SU-DHL-6 (cell line): ENCODE measurements at regions not wholly inside any gene's neighbourhood (a gene's known extent, or its start where the extent isn't known, plus 50 kb on each side); places are given as distances from the start of the nearest gene placed in this dataset.

Source experiments
- H2AFZ ChIP-seq: fragments of 200-600 bp; sonication (generic); 2 replicates; pipeline ENCODE4 v1.6.1; 2014; ENCODE audit warnings: low read depth, mild to moderate bottlenecking, moderate library complexity, mixed read lengths, antibody characterized with exemption, low read length; ENCODE audit not compliant: severe bottlenecking
- H3F3A ChIP-seq: fragments of 200-600 bp; shearing (Covaris generic); 2 replicates; pipeline ENCODE4 v1.6.0; 2016; ENCODE audit warnings: antibody characterized with exemption, mild to moderate bottlenecking; ENCODE audit not compliant: insufficient read depth
- H3K27ac ChIP-seq: fragments of 200-600 bp; sonication (generic); 2 replicates; pipeline ENCODE4 v1.5.1; 2016; ENCODE audit warnings: low read depth, mild to moderate bottlenecking, low read length, moderate library complexity, mixed read lengths
- H3K27me3 ChIP-seq: fragments of 200-600 bp; sonication (generic), shearing (Covaris generic); 2 replicates; pipeline ENCODE4 v1.6.0; 2014; ENCODE audit warnings: mild to moderate bottlenecking, low read length
- H3K36me3 ChIP-seq: fragments of 200-600 bp; sonication (generic); 2 replicates; pipeline ENCODE4 v1.6.1; 2014; ENCODE audit warnings: mild to moderate bottlenecking, low read length, mixed read lengths
- H3K4me2 ChIP-seq: fragments of 300-600, 200-600 bp; shearing (Covaris generic), sonication (generic); 2 replicates; pipeline ENCODE4 v1.6.0; 2014; ENCODE audit warnings: low read length, low read depth, mild to moderate bottlenecking; ENCODE audit not compliant: poor library complexity, severe bottlenecking
- H3K4me3 ChIP-seq: fragments of 200-600 bp; sonication (generic); 2 replicates; pipeline ENCODE4 v1.5.1; 2014; ENCODE audit warnings: antibody characterized with exemption, low read length, mild to moderate bottlenecking, mixed read lengths; ENCODE audit not compliant: insufficient read depth, poor library complexity, severe bottlenecking
- H3K79me2 ChIP-seq: fragments of 200-600 bp; sonication (generic); 2 replicates; pipeline ENCODE4 v1.6.1; 2014; ENCODE audit warnings: mild to moderate bottlenecking, low read length, moderate library complexity; ENCODE audit not compliant: insufficient read depth
- H3K9ac ChIP-seq: fragments of 200-600 bp; sonication (generic); 2 replicates; pipeline ENCODE4 v1.7.0; 2014; ENCODE audit warnings: mild to moderate bottlenecking, low read length
- H3K9me2 ChIP-seq: fragments of 200-600 bp; sonication (generic); replicated peaks from 2 replicates; pipeline ENCODE4 v1.6.1; 2014; ENCODE audit warnings: low read length; ENCODE audit not compliant: insufficient read depth
- H3K9me3 ChIP-seq: fragments of 200-600 bp; sonication (generic); 2 replicates; pipeline ENCODE4 v1.6.1; 2014; ENCODE audit warnings: low read length, mixed read lengths; ENCODE audit not compliant: insufficient read depth
- H4K20me1 ChIP-seq: fragments of 200-600 bp; sonication (generic); 2 replicates; pipeline ENCODE4 v1.6.1; 2014; ENCODE audit warnings: low read depth, mild to moderate bottlenecking, antibody characterized with exemption, low read length, moderate library complexity, mixed read lengths
- EZH2phosphoT487 ChIP-seq: fragments of 200-600 bp; sonication (generic), shearing (Covaris generic); conservative IDR thresholded peaks from 2 replicates; pipeline ENCODE4 v1.6.1; 2018; ENCODE audit warnings: mild to moderate bottlenecking, antibody characterized with exemption, low read length, moderate library complexity, mixed read lengths
- TF ChIP-seq, protein P1 (sequence below): fragments of 200-600 bp; sonication (generic); IDR thresholded peaks from one replicate; pipeline ENCODE4 v1.5.1; 2017; ENCODE audit warnings: antibody characterized with exemption, mild to moderate bottlenecking, low read length, moderate library complexity; ENCODE audit not compliant: insufficient read depth, poor library complexity, severe bottlenecking

GRCh38 chr5:40446910-40447309 lies 232.8 kb upstream of the PTGER4 start:
- no peaks in the 10 kb centered on the region for H3F3A ChIP-seq
- no peaks in the 10 kb centered on the region for H3K27me3 ChIP-seq
- H3K9me3 ChIP-seq, result no peaks in the 10 kb centered on the region
- TF ChIP-seq, protein P1, sequence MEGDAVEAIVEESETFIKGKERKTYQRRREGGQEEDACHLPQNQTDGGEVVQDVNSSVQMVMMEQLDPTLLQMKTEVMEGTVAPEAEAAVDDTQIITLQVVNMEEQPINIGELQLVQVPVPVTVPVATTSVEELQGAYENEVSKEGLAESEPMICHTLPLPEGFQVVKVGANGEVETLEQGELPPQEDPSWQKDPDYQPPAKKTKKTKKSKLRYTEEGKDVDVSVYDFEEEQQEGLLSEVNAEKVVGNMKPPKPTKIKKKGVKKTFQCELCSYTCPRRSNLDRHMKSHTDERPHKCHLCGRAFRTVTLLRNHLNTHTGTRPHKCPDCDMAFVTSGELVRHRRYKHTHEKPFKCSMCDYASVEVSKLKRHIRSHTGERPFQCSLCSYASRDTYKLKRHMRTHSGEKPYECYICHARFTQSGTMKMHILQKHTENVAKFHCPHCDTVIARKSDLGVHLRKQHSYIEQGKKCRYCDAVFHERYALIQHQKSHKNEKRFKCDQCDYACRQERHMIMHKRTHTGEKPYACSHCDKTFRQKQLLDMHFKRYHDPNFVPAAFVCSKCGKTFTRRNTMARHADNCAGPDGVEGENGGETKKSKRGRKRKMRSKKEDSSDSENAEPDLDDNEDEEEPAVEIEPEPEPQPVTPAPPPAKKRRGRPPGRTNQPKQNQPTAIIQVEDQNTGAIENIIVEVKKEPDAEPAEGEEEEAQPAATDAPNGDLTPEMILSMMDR, result no peak
- no peak for TF ChIP-seq EZH2phosphoT487
- H3K36me3 ChIP-seq, result no peaks in the 10 kb centered on the region
- H3K4me3 ChIP-seq, result no peak overlapping the region
- no peak overlapping the region for H3K9ac ChIP-seq
- H2AFZ ChIP-seq, result no peak overlapping the region
- no peaks in the 10 kb centered on the region for H3K79me2 ChIP-seq
- no peak overlapping the region for H3K4me2 ChIP-seq
- no peak overlapping the region for H3K27ac ChIP-seq
- no peaks in the 10 kb centered on the region for H4K20me1 ChIP-seq
- no peaks in the 10 kb centered on the region for H3K9me2 ChIP-seq

- no peaks in the 10 kb centered on the region for H3K9me3 ChIP-seq
- no peak overlapping the region for H3K27ac ChIP-seq
- H3K4me2 ChIP-seq, result no peak overlapping the region
- no peak overlapping the region for H2AFZ ChIP-seq
- TF ChIP-seq EZH2phosphoT487, result no peak
- TF ChIP-seq, protein P1, result no peak
- no peaks in the 10 kb centered on the region for H3F3A ChIP-seq
- H4K20me1 ChIP-seq, result no peaks in the 10 kb centered on the region
- no peaks in the 10 kb centered on the region for H3K79me2 ChIP-seq
- H3K36me3 ChIP-seq, result no peaks in the 10 kb centered on the region
- no peak overlapping the region for H3K4me3 ChIP-seq
- no peaks in the 10 kb centered on the region for H3K9me2 ChIP-seq
- H3K27me3 ChIP-seq, result no peaks in the 10 kb centered on the region
- no peak overlapping the region for H3K9ac ChIP-seq
These were observed 237.4 kb upstream of the PTGER4 start for GRCh38 chr5:40442346-40442745.

GRCh38 chr5:40441733-40442132 lies 238.0 kb upstream of the PTGER4 start:
- no peak overlapping the region for H2AFZ ChIP-seq
- TF ChIP-seq, protein P1, result no peak
- TF ChIP-seq EZH2phosphoT487, result no peak
- no peaks in the 10 kb centered on the region for H3K36me3 ChIP-seq
- no peaks in the 10 kb centered on the region for H3K79me2 ChIP-seq
- H3K9me2 ChIP-seq, result no peaks in the 10 kb centered on the region
- no peaks in the 10 kb centered on the region for H3F3A ChIP-seq
- no peaks in the 10 kb centered on the region for H4K20me1 ChIP-seq
- H3K9ac ChIP-seq, result no peak overlapping the region
- no peaks in the 10 kb centered on the region for H3K27me3 ChIP-seq
- no peaks in the 10 kb centered on the region for H3K9me3 ChIP-seq
- no peak overlapping the region for H3K4me2 ChIP-seq
- H3K27ac ChIP-seq, result no peak overlapping the region
- H3K4me3 ChIP-seq, result no peak overlapping the region
